HG02571 (cell line): ENCODE measurements at regions not wholly inside any gene's neighbourhood (a gene's known extent, or its start where the extent isn't known, plus 50 kb on each side); places are given as distances from the start of the nearest gene placed in this dataset.
"Not testable (repeated sequence)": the region's sequence is repeated elsewhere in the genome, so short reads cannot be mapped to it uniquely, and the experiment has no call there.

Source experiments
- ATAC-seq: cut with Tn5 transposase; IDR thresholded peaks from one replicate; pipeline ENCODE4 v1.9.1; 2021; ENCODE audit warnings: mild to moderate bottlenecking, moderate library complexity; ENCODE audit not compliant: unreplicated experiment

DNA sequence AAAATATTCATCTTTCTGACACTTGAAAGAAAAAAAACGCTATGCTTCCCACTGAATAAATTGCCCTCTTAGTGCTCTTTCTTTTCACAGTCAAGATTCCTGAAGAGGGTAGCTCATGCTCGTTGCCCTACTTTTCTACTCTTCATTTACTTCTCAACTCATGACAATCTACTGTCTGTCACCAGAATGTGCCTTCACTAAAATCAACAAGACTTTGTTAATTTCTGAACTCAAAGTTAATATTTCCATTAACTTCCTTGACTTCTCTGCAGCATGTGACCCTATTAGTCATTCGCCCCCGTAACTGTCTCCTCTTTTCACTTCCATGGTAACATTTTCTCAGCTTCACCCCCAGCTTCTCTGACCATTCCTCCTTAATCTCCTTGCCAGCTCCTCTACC is 98.9 kb upstream of the MAPRE2 start:
- ATAC-seq, result no peak

DNA sequence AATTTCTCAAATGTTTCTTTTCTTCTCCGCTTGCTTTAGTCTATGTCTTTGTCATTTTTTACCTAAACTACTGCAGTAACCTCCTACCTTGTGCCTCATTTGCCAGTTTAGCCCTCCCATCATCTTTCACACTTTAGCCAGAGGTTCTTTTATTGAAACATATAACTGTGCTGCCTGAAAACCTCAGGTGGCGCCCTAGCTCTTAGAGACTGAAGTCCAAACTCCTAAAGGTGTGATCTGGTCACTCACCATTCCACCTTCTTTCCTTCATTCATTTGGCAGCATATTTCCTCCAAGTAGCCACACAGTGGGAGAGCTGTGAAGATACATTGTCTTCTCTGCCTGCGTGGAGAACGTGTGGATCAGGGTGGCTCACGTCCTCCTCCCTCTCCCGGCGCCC is 98.2 kb upstream of the MAPRE2 start:
- ATAC-seq, result no peak

DNA sequence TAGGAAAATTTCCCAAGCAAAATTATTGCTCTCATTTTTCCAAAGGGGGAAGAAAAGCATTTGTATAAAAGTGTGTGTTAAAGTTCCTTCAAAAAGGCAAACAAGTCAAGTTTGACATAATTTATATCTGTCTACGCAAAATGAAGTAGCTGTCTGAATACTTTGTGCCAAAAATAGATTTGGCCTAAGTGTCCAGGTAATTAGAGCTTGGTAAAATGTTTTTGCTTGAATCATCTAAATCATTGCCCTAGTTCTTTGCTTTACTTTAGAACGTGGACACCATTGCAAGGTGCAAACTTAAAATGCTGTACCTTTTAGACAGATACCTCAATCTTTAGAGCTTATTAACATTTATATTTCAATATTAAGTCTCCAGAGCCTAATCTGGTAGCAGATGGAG is 97.6 kb upstream of the MAPRE2 start:
- ATAC-seq, result no peak

DNA sequence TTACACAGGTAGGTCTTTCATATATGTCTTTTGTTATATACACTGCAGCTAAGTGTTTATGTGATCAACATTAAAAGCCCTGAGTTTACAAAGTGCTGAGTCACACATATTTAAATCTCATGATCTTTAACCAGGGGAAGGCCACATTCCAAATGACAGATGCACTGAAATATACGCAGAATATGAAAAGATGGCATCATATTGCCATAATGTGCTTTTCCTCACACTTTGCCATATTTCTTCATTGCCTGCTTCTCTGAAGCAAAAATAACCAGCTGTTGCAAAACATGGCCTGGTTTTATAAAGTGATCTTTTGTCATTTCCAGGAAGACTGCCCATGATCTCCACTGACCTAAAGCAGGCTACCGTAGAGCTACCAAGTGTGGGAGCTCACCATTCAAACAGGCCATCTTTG is 93.5 kb upstream of the MAPRE2 start:
- no peak for ATAC-seq

DNA sequence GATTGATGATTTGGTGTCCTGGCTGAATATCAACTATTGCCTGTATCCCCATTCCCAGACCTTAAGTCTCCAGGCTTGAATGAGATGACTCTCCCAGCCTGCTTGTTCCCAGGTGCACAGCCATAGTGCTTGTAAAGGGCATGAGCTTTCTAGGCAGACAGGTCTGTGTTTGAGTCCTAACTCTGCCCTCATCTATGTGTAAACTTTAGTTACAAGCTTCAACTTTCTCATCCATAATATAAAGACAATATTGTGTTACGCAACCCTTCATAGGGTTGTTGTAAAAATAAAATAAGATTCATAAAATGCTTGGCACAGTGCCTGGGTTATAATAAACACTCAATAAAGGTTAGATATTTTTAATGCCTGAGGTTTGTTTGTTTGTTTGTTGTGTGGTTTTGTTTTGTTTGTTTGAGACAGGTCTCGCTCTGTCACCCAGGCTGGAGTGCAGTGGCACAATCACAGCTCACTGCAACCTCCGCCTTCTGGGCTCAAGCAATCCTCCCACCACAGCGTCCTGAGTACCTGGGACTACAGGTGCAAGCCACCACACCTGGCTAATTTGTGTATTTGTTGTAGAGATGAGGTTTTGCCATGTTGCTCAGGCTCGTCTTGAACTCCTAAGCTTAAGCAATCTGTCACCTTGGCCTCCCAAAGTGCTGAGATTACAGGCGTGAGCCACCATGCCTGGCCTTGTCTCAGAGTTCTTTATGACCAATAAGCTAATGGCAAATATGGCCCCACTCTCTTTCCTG is 89.4 kb upstream of the MAPRE2 start:
- no peak for ATAC-seq

DNA sequence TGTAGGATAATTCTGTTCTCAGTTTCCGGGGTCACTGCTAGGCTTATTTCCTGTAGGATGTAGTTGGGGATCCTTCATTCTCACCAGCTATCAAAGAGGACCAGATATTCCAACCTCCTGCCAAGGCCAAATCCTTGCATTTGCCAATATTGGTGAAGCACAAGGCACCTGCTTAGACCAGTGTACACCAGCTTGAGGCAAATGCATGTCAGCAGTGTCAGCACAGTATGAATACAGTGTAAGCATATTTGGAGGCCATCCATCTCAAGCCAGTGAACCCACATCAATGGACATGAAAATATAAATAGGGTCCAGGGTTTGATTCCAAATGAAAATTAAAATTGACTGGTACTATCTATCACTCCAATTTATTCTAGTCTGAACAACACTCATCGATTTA is 88.0 kb upstream of the MAPRE2 start:
- no peak for ATAC-seq

DNA sequence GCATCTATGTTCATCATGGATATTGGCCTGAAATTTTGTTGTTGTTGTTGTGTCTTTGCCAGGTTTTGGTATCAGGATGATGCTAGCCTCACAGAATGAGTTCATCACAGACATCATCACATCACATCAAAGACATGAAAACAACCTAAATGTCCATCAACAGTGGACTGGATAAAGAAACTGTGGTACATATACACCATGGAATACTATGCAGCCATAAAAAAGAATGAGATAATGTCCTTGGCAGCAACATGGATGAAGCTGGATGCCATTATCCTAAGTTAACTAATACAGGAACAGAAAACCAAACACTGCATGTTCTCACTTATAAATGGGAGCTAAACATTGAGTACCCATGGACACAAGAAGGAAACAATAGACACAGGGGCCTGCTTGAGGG is 85.7 kb upstream of the MAPRE2 start:
- ATAC-seq, result not testable (repeated sequence)

DNA sequence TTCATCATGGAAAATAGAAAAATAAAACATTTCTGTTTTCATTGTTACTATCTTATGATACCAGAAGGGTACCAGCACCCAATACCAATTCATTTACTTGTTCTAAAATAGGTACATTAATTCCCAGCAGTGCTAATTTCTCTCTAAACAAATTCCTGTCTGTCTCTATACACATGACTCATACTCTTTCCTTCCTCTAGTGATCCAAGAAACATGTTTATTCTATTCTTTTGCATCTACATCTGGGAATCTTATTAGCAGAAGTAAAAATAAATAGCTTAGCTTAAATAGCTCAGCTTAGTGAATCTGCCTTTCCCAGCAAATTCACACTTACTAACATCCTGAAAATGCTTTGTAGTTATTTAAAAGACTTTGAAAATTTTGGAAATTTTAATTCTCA is 84.5 kb upstream of the MAPRE2 start:
- ATAC-seq, result no peak

DNA sequence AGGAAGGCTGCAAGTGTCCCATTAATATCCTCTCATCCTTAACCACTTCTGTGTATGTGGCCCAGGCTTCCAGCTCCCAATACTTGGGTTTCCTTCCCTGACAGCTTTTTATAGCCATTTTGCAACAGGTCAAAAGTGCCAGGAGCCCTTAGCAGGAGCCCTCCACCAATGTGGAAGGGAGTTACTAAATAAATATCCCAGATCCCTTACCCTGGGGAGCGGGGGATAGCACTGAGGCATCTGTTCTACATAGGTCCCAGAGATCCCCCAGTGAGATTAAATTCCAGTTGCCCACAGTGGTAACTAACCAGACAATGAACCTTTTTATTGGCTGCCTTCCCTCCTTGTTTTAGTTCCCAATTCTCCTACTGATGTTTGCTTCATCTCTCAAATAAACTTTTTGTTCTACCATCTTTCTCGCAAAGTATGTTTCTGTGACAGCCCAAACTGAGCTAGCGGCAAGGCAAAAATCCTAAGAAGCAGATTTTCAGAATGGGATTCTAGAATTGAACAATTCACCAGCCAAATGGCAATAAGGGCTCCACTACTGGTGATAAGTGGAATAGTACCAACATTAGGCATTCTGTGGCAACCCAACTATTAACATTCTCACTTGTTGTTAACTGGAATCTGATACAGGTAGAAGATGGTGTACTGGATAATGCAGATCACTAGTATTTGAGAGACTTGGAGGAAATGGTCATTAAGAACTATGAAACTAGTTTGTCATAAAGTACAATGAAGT is 83.9 kb upstream of the MAPRE2 start:
- ATAC-seq, result no peak

DNA sequence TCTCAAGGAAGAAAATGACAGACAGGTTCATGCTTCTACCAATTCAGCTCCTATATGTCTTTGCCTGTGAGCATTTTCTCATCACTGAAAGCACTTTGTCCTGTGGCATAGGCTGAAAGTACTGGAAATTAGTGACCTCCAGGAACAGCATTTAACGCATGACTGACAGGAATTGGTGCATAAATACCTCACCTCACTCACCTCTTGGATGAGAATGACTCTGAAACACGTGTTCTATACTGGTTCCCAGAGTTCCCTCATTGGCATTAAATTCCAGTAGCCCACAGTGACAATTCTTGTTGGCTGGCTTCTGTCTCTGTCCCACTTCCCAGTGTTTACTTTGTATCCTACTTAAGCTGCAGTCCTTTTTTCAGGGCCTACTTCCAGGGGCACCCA is 83.4 kb upstream of the MAPRE2 start:
- no peak for ATAC-seq

DNA sequence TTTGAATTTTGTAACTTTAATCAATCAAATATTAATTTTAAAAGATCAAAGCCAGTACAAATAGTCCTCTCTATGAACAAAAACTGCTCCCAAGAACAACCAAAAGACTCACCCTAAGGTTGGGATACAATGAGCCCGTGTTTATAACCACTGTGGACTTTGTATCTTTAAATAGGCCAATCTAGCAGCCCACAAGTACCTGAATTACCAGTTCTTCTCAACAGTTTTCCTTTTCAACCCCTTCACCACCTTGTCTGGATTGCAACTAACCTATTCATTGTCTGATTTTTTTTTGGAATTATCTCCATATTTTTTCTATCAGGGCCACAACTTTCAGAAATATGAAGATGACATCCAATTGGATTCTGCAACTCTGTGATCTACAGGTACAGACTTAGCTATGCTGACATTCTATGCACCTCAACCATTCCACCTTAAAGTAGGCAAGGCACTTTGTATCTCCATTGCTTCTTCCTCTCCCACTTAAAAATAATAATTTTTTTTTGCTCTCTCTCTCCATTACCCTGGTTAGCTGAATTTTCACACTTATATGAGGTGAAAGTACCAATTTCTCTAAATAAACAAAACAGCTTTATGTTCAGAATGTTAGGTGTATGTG is 81.9 kb upstream of the MAPRE2 start:
- no peak for ATAC-seq

DNA sequence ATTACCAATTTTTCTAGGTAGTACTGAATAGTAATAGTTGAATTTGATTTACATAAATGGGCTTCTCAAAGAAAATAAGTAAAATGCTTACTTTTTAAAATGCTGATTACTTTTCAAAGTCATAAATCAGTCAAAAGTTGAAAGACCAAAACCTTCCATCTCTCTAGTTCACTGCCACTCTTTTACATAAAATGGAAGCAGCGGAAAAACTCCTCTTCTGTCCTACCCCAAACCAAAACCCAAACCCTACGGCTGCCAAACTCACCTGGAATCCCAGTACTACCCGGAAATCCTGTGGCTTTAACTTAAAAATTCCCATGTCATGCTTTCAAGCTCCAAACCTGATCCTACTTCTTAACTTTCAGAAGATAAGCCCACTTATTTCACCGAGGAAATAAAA is 81.2 kb upstream of the MAPRE2 start:
- no peak for ATAC-seq

DNA sequence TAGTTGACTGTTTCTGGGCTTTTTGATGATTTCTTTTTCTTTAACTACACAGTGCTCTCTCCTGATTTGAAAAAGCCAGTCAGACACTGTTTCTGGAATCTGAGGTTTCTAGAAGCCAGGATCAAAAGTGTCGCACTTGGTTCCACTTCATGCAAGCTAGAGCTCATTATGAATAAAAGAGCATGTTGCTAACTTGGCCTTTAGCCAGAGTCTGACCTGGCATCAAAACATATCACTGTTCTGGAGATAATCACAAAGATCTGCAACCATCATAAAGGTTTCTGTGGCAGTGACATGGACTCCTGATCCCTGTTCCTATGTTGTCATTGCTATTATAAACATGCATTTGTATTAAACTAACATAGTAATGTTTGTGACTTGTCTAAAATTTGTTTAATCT is 76.1 kb upstream of the MAPRE2 start:
- no peak for ATAC-seq

DNA sequence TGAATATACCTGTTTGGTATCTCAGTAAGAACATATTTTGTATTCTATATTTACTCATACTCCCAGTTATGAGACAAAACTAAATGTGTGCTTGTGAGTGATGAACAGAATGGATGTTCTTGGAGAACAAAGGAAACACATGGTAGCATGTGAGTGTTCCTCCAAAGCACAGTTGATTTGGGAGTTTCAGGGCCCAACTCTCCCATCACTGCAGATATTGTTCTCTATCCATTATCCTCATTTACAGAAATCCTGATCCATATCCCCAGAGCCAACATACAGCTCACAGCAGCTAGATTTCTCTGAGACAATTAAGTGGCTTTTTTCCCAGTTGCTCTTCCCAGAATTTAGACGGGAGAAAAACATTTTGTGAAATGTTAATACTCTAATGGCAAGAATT is 75.6 kb upstream of the MAPRE2 start:
- ATAC-seq, result no peak

DNA sequence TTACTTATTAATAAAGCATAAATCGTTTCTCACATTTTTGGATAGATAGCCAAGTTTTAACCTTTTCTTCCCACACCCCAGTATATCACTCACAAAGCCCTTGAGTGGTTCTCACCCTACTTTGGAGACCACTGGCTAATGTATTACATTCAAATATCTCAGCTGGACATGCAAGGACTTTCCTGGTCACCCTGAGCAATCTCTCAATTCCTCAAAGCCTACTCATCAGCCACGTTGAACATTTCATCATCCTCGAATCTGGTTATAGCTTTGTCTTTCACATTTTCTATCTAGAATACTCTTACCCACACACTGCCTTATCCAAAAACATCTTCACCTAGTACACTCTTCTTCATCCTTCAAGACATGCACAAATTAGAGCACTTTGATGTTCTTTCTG is 71.1 kb upstream of the MAPRE2 start:
- no peak for ATAC-seq

DNA sequence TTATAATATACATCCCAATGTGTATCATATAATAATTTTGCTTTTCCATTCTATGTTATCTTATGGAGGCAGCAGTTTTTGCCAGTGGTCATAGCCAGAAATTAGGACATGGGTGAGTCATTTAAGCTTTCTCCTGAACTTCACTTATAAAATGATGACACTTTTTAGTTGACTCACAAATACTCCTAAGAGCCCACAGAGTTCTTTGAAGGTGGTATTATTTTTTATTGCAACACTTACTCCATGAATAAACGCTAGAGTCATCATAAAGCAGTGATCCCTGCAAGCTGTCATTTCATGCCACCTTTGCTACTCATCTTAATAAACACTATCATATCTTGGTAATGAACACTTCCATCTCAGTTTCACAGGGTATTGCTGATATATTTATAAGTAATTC is 69.9 kb upstream of the MAPRE2 start:
- no peak for ATAC-seq

DNA sequence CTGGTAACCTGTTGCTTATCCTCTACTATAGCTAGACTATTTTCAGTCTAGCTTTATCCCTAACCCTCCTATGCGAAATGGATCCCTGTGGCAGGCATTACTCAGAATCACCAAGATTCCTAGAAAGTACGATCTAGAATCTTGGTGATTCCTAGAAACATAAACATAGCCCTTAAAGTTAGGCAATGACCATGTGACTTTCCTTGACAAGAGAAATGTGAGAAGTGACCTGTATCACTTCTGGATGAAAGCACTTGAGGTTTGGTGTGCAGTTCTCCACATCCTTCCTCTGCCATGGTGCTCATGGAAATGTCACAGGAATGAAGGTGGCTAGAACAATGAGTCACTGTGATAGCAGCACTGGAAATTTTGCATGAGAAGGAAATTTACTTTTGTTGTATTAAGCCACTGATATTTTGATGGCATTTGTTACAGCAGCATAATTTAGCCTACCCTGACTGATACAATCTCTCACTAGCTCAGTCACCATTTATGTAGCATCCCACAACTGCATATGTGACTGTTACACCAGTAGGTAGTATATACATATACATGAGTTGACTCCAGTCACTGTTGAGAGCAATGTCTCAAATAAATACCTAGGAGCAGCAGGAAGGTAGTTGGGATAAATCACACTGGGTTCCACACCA is 68.3 kb upstream of the MAPRE2 start:
- no peak for ATAC-seq

DNA sequence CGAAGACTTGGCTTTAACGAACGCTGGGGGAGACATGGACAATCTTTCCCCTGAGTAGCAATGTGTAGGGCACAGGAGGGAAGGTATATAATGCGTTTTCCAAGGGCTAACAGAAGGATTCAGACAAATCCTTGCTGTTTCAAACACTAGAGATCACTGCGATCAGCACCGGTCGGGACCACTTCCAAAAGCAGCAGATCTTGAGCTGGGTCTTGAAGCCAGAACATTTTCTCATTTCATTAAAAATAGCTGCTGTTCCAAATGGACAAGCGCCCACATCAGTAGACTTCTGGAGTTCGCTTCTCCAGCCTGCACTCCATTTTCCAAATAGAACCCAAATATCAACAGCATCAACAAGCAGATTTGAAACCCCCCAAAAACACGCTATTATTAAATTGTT is 65.1 kb upstream of the MAPRE2 start:
- no peak for ATAC-seq

DNA sequence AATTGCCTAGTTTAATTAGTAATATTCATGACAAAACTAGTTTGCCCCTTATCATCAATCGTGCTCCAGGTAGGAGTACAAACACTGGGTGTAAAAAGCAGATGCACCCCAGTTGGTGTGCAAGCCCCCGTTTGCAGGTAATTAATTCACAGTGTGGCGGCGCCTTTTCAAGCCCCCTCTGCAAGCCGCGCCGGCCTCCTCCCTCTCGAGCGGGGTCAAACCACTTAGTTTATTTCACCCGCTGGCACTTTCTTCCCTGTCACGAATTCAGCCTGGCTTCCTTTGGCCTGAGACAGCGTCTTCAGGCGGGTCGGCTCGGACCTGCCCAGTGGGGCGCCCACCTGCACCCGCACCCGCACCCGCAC is 64.7 kb upstream of the MAPRE2 start:
- no peak for ATAC-seq

DNA sequence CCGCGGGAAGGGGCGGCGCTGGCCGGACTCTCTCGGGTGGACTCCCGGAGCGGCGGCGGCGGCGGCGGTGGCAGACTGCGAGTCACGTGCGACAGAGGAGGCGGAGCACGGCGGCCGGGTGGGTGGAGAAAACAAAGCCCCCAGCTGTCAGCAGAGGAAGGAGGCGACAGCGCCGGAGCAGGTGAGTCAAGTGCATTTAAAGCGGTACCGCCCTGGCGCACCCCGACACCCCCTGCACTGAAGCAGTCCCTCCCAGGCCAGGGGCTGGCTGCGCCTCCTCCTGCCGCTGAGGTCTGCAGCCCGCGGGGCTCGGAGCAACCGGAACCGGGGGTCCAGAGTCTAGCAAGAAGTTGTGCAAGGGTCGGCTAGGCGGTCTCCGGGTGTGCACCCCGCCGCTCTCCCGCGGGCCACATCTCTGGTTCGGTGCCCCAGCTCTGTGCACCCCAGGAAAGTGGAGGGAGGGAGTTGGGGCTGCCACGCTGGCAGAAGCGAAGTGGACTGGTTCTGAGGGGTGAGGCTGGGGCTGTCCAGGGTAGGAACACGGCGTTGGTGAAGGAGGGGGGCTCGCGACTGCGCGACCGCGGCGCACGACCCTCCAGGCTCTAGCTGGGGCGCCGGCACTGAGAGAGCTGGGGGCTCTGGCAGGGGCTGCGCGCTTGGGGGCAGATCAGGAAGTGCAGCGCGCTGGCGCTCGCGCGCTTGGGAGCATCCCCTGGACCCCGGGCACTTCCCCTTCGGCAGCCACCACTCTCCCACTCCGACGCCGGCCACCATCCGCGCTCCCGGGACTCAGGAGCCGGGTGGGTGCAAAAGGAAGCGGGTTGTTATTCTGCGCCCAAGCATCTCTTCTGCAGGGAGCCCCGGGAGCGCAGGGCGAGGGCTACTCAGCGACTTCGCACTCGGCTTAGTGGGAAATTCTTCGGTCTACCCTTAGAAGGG is 64.0 kb upstream of the MAPRE2 start:
- ATAC-seq, result peak; percentile 63
